Ishikawa (cell line): ENCODE measurements at regions not wholly inside any gene's neighbourhood (a gene's known extent, or its start where the extent isn't known, plus 50 kb on each side); places are given as distances from the start of the nearest gene placed in this dataset.

Experiments
- CEBPB ChIP-seq: IDR thresholded peaks from 2 replicates; pipeline ENCODE4 v1.6.1; 2012
- CREB1 ChIP-seq: IDR thresholded peaks from 2 replicates; pipeline ENCODE4 v1.6.1; 2012; ENCODE audit warnings: low read depth
- EGR1 ChIP-seq: IDR thresholded peaks from 2 replicates; pipeline ENCODE4 v1.6.1; 2012
- EP300 ChIP-seq: IDR thresholded peaks from 2 replicates; pipeline ENCODE4 v1.6.1; 2012; ENCODE audit warnings: borderline replicate concordance
- FOXM1 ChIP-seq: IDR thresholded peaks from 2 replicates; pipeline ENCODE4 v1.6.1; 2012; ENCODE audit warnings: low read depth, borderline replicate concordance
- NFIC ChIP-seq: IDR thresholded peaks from 2 replicates; pipeline ENCODE4 v1.6.1; 2012
- RAD21 ChIP-seq: IDR thresholded peaks from 2 replicates; pipeline ENCODE4 v1.6.1; 2012; ENCODE audit warnings: low read depth
- TAF1 ChIP-seq: IDR thresholded peaks from 2 replicates; pipeline ENCODE4 v1.6.1; 2012; ENCODE audit warnings: low read depth, mild to moderate bottlenecking
- TCF12 ChIP-seq: IDR thresholded peaks from 2 replicates; pipeline ENCODE4 v1.6.1; 2012; ENCODE audit warnings: low read depth
- TEAD4 ChIP-seq: IDR thresholded peaks from 2 replicates; pipeline ENCODE4 v1.6.1; 2012
- YY1 ChIP-seq: IDR thresholded peaks from 2 replicates; pipeline ENCODE4 v1.6.1; 2012; ENCODE audit warnings: low read depth
- ZBTB7A ChIP-seq: IDR thresholded peaks from 2 replicates; pipeline ENCODE4 v1.6.1; 2012; ENCODE audit warnings: low read depth
- TF ChIP-seq, protein P1 (sequence below): IDR thresholded peaks from 2 replicates; pipeline ENCODE4 v1.6.1; 2012; ENCODE audit warnings: low read depth, mild to moderate bottlenecking
- TF ChIP-seq, protein P2 (sequence below): IDR thresholded peaks from 2 replicates; pipeline ENCODE4 v1.6.1; 2012
- TF ChIP-seq, protein P3 (sequence below): IDR thresholded peaks from 2 replicates; pipeline ENCODE4 v1.6.1; 2012

DNA sequence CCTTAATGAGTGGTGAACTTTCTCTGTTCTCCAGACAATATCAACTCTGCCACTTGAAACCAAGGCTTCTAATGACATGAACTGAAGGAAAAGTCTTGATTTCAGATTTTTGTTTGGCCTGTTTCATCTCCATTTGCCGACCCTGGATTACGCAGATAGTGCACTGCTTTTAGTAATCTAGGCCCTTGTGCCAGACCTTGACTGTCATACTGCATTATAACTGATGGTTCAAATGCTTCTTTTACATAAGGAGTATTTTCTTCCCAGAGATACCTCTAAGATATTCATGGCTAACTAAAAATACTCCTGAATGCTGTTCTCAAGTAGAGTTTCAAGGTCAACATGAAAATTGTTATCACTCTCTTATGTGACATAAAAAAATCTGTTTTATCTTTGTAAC lies 238.7 kb upstream of the SEMA6A start:
- no peak for TF ChIP-seq NFIC
- TF ChIP-seq EP300: no peak
- TF ChIP-seq TAF1: no peak
- no peak for TF ChIP-seq RAD21
- TF ChIP-seq ZBTB7A: no peak
- no peak for TF ChIP-seq FOXM1
- TF ChIP-seq TCF12: no peak
- TF ChIP-seq, protein P1, sequence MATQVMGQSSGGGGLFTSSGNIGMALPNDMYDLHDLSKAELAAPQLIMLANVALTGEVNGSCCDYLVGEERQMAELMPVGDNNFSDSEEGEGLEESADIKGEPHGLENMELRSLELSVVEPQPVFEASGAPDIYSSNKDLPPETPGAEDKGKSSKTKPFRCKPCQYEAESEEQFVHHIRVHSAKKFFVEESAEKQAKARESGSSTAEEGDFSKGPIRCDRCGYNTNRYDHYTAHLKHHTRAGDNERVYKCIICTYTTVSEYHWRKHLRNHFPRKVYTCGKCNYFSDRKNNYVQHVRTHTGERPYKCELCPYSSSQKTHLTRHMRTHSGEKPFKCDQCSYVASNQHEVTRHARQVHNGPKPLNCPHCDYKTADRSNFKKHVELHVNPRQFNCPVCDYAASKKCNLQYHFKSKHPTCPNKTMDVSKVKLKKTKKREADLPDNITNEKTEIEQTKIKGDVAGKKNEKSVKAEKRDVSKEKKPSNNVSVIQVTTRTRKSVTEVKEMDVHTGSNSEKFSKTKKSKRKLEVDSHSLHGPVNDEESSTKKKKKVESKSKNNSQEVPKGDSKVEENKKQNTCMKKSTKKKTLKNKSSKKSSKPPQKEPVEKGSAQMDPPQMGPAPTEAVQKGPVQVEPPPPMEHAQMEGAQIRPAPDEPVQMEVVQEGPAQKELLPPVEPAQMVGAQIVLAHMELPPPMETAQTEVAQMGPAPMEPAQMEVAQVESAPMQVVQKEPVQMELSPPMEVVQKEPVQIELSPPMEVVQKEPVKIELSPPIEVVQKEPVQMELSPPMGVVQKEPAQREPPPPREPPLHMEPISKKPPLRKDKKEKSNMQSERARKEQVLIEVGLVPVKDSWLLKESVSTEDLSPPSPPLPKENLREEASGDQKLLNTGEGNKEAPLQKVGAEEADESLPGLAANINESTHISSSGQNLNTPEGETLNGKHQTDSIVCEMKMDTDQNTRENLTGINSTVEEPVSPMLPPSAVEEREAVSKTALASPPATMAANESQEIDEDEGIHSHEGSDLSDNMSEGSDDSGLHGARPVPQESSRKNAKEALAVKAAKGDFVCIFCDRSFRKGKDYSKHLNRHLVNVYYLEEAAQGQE: no peak

DNA sequence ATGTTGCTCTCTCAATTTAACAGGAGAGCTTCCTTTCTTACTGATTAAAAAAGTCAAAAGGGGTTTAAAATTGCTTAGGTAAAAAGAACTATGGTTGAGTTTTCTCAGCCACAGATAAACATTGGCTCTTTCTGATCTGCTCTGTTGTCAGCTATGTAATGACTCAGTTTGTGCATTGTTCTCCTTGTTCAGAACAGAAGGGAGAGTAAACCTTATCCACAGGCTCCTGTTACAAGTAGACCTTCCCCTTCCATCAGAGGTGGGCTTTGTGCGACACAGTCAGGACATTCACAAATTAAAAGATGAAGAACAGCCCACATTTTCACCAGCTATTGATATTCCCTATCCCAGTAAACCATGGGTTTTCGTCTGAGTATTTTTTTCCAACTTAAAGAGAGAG lies 236.3 kb upstream of the SEMA6A start:
- TF ChIP-seq RAD21: no peak
- TF ChIP-seq CEBPB: no peak
- TF ChIP-seq YY1: no peak

DNA sequence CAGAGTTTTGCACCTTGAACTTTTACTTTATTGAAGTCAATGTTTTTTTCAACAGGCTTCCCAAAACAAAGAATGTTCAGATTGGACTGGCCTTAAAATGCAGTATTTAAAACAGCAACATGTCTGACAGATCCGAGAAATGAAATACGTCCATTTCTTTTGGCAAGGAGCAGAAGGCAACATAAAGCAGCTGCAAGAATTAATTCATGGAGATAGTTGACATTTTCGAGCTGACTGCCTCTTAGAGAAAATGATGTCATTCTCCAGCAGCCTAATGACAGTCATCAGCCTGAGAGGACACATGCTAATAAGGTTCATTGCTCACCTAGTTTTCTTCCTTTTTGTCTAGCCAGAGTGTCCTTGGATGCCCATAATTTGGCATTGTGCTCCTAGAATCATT lies 232.2 kb upstream of the SEMA6A start:
- TF ChIP-seq CREB1 (no peak), CEBPB (no peak), RAD21 (no peak), EGR1 (no peak), FOXM1 (no peak), NFIC (no peak), ZBTB7A (no peak), EP300 (no peak), TCF12 (no peak), YY1 (no peak), TAF1 (no peak), TEAD4 (no peak)
- TF ChIP-seq, protein P2, sequence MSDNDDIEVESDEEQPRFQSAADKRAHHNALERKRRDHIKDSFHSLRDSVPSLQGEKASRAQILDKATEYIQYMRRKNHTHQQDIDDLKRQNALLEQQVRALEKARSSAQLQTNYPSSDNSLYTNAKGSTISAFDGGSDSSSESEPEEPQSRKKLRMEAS: no peak
- TF ChIP-seq, protein P3, sequence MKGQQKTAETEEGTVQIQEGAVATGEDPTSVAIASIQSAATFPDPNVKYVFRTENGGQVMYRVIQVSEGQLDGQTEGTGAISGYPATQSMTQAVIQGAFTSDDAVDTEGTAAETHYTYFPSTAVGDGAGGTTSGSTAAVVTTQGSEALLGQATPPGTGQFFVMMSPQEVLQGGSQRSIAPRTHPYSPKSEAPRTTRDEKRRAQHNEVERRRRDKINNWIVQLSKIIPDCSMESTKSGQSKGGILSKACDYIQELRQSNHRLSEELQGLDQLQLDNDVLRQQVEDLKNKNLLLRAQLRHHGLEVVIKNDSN: no peak
- TF ChIP-seq, protein P1: no peak

DNA sequence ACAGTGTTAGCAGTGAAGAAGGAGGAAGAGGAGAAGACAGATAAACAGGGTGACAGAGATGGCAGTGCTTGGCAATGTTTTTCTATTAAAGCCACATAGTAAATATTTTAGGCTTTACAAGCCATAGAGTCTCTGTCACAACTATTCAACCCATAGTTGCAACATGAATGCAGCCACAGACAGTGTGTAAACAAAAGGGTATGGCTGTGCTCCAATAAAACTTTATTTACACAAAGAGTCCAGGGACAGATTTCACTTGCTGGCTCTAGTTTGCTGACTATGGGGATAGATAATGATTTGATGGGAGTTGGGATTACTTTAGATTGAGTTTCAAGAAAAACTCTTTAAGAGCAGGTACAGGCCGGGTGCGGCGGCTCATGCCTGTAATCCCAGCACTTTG lies 224.8 kb upstream of the SEMA6A start:
- TF ChIP-seq TEAD4 (no peak), RAD21 (no peak), EGR1 (no peak), CEBPB (no peak), ZBTB7A (no peak), NFIC (no peak)

DNA sequence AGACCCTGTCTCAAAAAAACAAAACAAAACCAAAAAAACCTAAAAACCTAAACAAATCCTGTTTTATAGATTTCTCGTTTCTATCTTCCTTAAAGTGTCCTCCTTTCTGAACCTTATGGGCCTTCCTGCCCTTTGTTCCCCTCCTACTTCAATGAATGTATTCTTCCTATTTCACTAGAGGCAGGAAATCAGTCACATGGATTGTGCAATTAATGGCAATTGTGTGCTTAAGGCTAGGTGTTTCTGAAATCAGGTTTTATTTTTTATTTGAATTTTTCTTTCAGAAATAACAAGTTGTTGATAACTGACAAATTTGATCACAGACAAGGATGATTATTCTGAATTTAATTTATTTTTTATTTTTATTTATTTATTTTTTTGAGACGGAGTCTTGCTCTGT lies 220.6 kb upstream of the SEMA6A start:
- TF ChIP-seq ZBTB7A (no peak), YY1 (no peak), TEAD4 (no peak), EP300 (no peak), CEBPB (no peak), CREB1 (no peak)

DNA sequence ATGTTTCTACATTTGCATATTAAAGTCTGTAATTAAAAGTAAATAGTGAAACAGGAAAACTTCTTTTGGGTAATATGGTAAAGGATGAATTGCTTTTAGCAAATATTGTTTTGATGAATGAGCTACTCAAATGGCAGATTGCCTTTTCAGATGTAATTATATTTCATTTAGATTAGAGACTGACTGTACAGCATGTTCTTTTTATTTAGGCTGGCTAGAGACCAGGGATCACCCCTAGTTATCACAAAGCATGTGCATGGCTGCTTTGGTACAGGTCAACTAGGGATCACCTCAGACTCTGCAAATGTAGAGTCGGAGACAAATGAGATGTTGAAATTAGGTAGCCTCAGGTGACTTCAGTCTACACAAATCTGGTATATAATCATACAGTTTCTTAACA lies 214.9 kb upstream of the SEMA6A start:
- TF ChIP-seq, protein P2: no peak
- no peak for TF ChIP-seq CREB1
- TF ChIP-seq CEBPB: no peak
- no peak for TF ChIP-seq EGR1
- TF ChIP-seq, protein P3: no peak
- TF ChIP-seq TCF12: no peak
- TF ChIP-seq TEAD4: no peak
- no peak for TF ChIP-seq EP300
- no peak for TF ChIP-seq TAF1
- no peak for TF ChIP-seq FOXM1
- no peak for TF ChIP-seq YY1
- no peak for TF ChIP-seq ZBTB7A
- no peak for TF ChIP-seq NFIC
- TF ChIP-seq, protein P1: no peak
- no peak for TF ChIP-seq RAD21
